HG02885 (cell line): ENCODE measurements at regions not wholly inside any gene's neighbourhood (a gene's known extent, or its start where the extent isn't known, plus 50 kb on each side); places are given as distances from the start of the nearest gene placed in this dataset.

Experiments used
- ATAC-seq: cut with Tn5 transposase; IDR thresholded peaks from one replicate; pipeline ENCODE4 v1.9.1; 2021; ENCODE audit warnings: mild to moderate bottlenecking; ENCODE audit not compliant: unreplicated experiment, poor library complexity

GRCh38 chr10:128870830-128871597, 596.0 kb upstream of the MGMT start:
- no peak for ATAC-seq

- no peak for ATAC-seq
Measured at GRCh38 chr10:128871671-128872231, 595.3 kb upstream of the MGMT start.

- ATAC-seq = no peak
Measured at GRCh38 chr10:128873411-128874054, 593.5 kb upstream of the MGMT start.

GRCh38 chr10:128874331-128874730, 592.7 kb upstream of the MGMT start:
- ATAC-seq = no peak

GRCh38 chr10:128875030-128875744, 591.9 kb upstream of the MGMT start:
- ATAC-seq = no peak

- no peak for ATAC-seq
Measured at GRCh38 chr10:128875956-128876736, 590.9 kb upstream of the MGMT start.

GRCh38 chr10:128877141-128877540, 589.9 kb upstream of the MGMT start:
- no peak for ATAC-seq

- no peak for ATAC-seq
Measured at GRCh38 chr10:128877936-128878335, 589.1 kb upstream of the MGMT start.

GRCh38 chr10:128879030-128879429, 588.0 kb upstream of the MGMT start:
- no peak for ATAC-seq

- ATAC-seq = no peak
Measured at GRCh38 chr10:128879441-128880140, 587.5 kb upstream of the MGMT start.

GRCh38 chr10:128880159-128880725, 586.8 kb upstream of the MGMT start:
- no peak for ATAC-seq

- ATAC-seq = no peak
Measured at GRCh38 chr10:128881086-128881485, 586.0 kb upstream of the MGMT start.

- no peak for ATAC-seq
Measured at GRCh38 chr10:128883231-128884032, 583.6 kb upstream of the MGMT start.

GRCh38 chr10:128884033-128884425, 583.0 kb upstream of the MGMT start:
- no peak for ATAC-seq

- no peak for ATAC-seq
Measured at GRCh38 chr10:128884496-128885072, 582.5 kb upstream of the MGMT start.

- no peak for ATAC-seq
Measured at GRCh38 chr10:128885573-128886555, 581.2 kb upstream of the MGMT start.

- no peak for ATAC-seq
Measured at GRCh38 chr10:128887856-128888255, 579.2 kb upstream of the MGMT start.
